ENCODE measurements at regions not wholly inside any gene's neighbourhood (a gene's known extent, or its start where the extent isn't known, plus 50 kb on each side); places are given as distances from the start of the nearest gene placed in this dataset.
"Not testable (repeated sequence)": the region's sequence is repeated elsewhere in the genome, so short reads cannot be mapped to it uniquely, and the experiment has no call there.

- no peaks in the 10 kb centered on the region for H3K9me3 Mint-ChIP-seq (ENCODE audit: unreplicated experiment)
- H3K36me3 Mint-ChIP-seq (ENCODE audit: unreplicated experiment) = no peaks in the 10 kb centered on the region
- peaks cover 17% of the 10 kb centered on the region for H3K27me3 Mint-ChIP-seq (ENCODE audit: unreplicated experiment)
- H3K4me1 Mint-ChIP-seq (ENCODE audit: unreplicated experiment) = no peaks in the 10 kb centered on the region
- DNase-seq (ENCODE audit: extremely low spot score, unreplicated experiment) = no peak
- no peak overlapping the region for H3K4me3 Mint-ChIP-seq (ENCODE audit: unreplicated experiment)
- TF ChIP-seq CTCF (IDR thresholded peaks at IDR 0.05) = no peak
- H3K27ac Mint-ChIP-seq (ENCODE audit: unreplicated experiment) = no peak overlapping the region
Observed at GRCh38 chr7:1354661-1355567, 104.4 kb downstream of the MICALL2 start.

GRCh38 chr7:1355568-1356340 lies 103.5 kb downstream of the MICALL2 start:
- no peaks in the 10 kb centered on the region for H3K36me3 Mint-ChIP-seq (ENCODE audit: unreplicated experiment)
- no peak for DNase-seq (ENCODE audit: extremely low spot score, unreplicated experiment)

GRCh38 chr7:1356853-1357252 lies 102.4 kb downstream of the MICALL2 start:
- not testable (repeated sequence) for H3K4me1 Mint-ChIP-seq (ENCODE audit: unreplicated experiment); H3K9me3 Mint-ChIP-seq (ENCODE audit: unreplicated experiment); H3K27ac Mint-ChIP-seq (ENCODE audit: unreplicated experiment); H3K27me3 Mint-ChIP-seq (ENCODE audit: unreplicated experiment); DNase-seq (ENCODE audit: extremely low spot score, unreplicated experiment); H3K4me3 Mint-ChIP-seq (ENCODE audit: unreplicated experiment); H3K36me3 Mint-ChIP-seq (ENCODE audit: unreplicated experiment)

More at GRCh38 chr7:1355568-1356340, 103.5 kb downstream of the MICALL2 start:
- Mint-ChIP-seq H3K27me3 (ENCODE audit: unreplicated experiment) (peaks cover 12% of the 10 kb centered on the region), H3K9me3 (ENCODE audit: unreplicated experiment) (no peaks in the 10 kb centered on the region), H3K27ac (ENCODE audit: unreplicated experiment) (no peak overlapping the region), H3K4me3 (ENCODE audit: unreplicated experiment) (no peak overlapping the region), H3K4me1 (ENCODE audit: unreplicated experiment) (no peaks in the 10 kb centered on the region)
- no peak for TF ChIP-seq CTCF (IDR thresholded peaks at IDR 0.05)

GRCh38 chr7:1357260-1357600 lies 102.0 kb downstream of the MICALL2 start:
- not testable (repeated sequence) for H3K36me3 Mint-ChIP-seq (ENCODE audit: unreplicated experiment); H3K27ac Mint-ChIP-seq (ENCODE audit: unreplicated experiment)

GRCh38 chr7:1357601-1358271 lies 101.5 kb downstream of the MICALL2 start:
- Mint-ChIP-seq H3K27ac (ENCODE audit: unreplicated experiment) (no peak overlapping the region), H3K9me3 (ENCODE audit: unreplicated experiment) (no peaks in the 10 kb centered on the region), H3K36me3 (ENCODE audit: unreplicated experiment) (no peaks in the 10 kb centered on the region), H3K4me1 (ENCODE audit: unreplicated experiment) (no peaks in the 10 kb centered on the region), H3K27me3 (ENCODE audit: unreplicated experiment) (peaks cover 6% of the 10 kb centered on the region), H3K4me3 (ENCODE audit: unreplicated experiment) (no peak overlapping the region)
- DNase-seq (ENCODE audit: extremely low spot score, unreplicated experiment) = no peak
- no peak for TF ChIP-seq CTCF (IDR thresholded peaks at IDR 0.05)

More at GRCh38 chr7:1357260-1357600, 102.0 kb downstream of the MICALL2 start:
- H3K4me1 Mint-ChIP-seq (ENCODE audit: unreplicated experiment); H3K9me3 Mint-ChIP-seq (ENCODE audit: unreplicated experiment); H3K27me3 Mint-ChIP-seq (ENCODE audit: unreplicated experiment); DNase-seq (ENCODE audit: extremely low spot score, unreplicated experiment); H3K4me3 Mint-ChIP-seq (ENCODE audit: unreplicated experiment): not testable (repeated sequence)

All from osteocyte (in vitro differentiated cells).